ENCODE measurements at regions not wholly inside any gene's neighbourhood (a gene's known extent, or its start where the extent isn't known, plus 50 kb on each side); places are given as distances from the start of the nearest gene placed in this dataset.
"Not testable (repeated sequence)": the region's sequence is repeated elsewhere in the genome, so short reads cannot be mapped to it uniquely, and the experiment has no call there.

GRCh38 chr14:37865719-37866549, 270.5 kb downstream of the TTC6 start:
- no peak for DNase-seq (ENCODE audit: low spot score)
- no peak overlapping the region for H3K27ac Mint-ChIP-seq (ENCODE audit: unreplicated experiment)
- no peak overlapping the region for H3K4me3 Mint-ChIP-seq (ENCODE audit: unreplicated experiment)
- peaks cover 3% of the 10 kb centered on the region for H3K36me3 Mint-ChIP-seq (ENCODE audit: low read depth, unreplicated experiment)
- no peaks in the 10 kb centered on the region for H3K4me1 Mint-ChIP-seq (ENCODE audit: unreplicated experiment)
- no peak for TF ChIP-seq CTCF (IDR thresholded peaks at IDR 0.05; ENCODE audit: unreplicated experiment)
- H3K27me3 Mint-ChIP-seq (ENCODE audit: unreplicated experiment): peaks cover 4% of the 10 kb centered on the region
- no peaks in the 10 kb centered on the region for H3K9me3 Mint-ChIP-seq (ENCODE audit: unreplicated experiment)

- Mint-ChIP-seq H3K4me1 (ENCODE audit: unreplicated experiment) (peaks cover 9% of the 10 kb centered on the region), H3K27ac (ENCODE audit: unreplicated experiment) (no peak overlapping the region), H3K27me3 (ENCODE audit: unreplicated experiment) (peaks cover 3% of the 10 kb centered on the region), H3K9me3 (ENCODE audit: unreplicated experiment) (no peaks in the 10 kb centered on the region), H3K4me3 (ENCODE audit: unreplicated experiment) (no peak overlapping the region), H3K36me3 (ENCODE audit: low read depth, unreplicated experiment) (peaks cover 3% of the 10 kb centered on the region)
- no peak for TF ChIP-seq CTCF (IDR thresholded peaks at IDR 0.05; ENCODE audit: unreplicated experiment)
- no peak for DNase-seq (ENCODE audit: low spot score)
These were observed 274.2 kb downstream of the TTC6 start for GRCh38 chr14:37869633-37870032.

- TF ChIP-seq CTCF (IDR thresholded peaks at IDR 0.05; ENCODE audit: unreplicated experiment): no peak
- H3K27me3 Mint-ChIP-seq (ENCODE audit: unreplicated experiment): peaks cover 3% of the 10 kb centered on the region
- no peak overlapping the region for H3K27ac Mint-ChIP-seq (ENCODE audit: unreplicated experiment)
- no peak for DNase-seq (ENCODE audit: low spot score)
- H3K36me3 Mint-ChIP-seq (ENCODE audit: low read depth, unreplicated experiment): peaks cover 3% of the 10 kb centered on the region
- peaks cover 11% of the 10 kb centered on the region for H3K4me1 Mint-ChIP-seq (ENCODE audit: unreplicated experiment)
- no peak overlapping the region for H3K4me3 Mint-ChIP-seq (ENCODE audit: unreplicated experiment)
- H3K9me3 Mint-ChIP-seq (ENCODE audit: unreplicated experiment): no peaks in the 10 kb centered on the region
These were observed 274.7 kb downstream of the TTC6 start for GRCh38 chr14:37870170-37870569.

GRCh38 chr14:37870632-37871346, 275.4 kb downstream of the TTC6 start:
- no peak for TF ChIP-seq CTCF (IDR thresholded peaks at IDR 0.05; ENCODE audit: unreplicated experiment)
- no peak overlapping the region for H3K4me3 Mint-ChIP-seq (ENCODE audit: unreplicated experiment)
- peaks cover 3% of the 10 kb centered on the region for H3K27me3 Mint-ChIP-seq (ENCODE audit: unreplicated experiment)
- H3K27ac Mint-ChIP-seq (ENCODE audit: unreplicated experiment): no peak overlapping the region
- no peaks in the 10 kb centered on the region for H3K9me3 Mint-ChIP-seq (ENCODE audit: unreplicated experiment)
- peaks cover 11% of the 10 kb centered on the region for H3K4me1 Mint-ChIP-seq (ENCODE audit: unreplicated experiment)
- no peak for DNase-seq (ENCODE audit: low spot score)
- peaks cover 3% of the 10 kb centered on the region for H3K36me3 Mint-ChIP-seq (ENCODE audit: low read depth, unreplicated experiment)

GRCh38 chr14:37874065-37874428, 278.6 kb downstream of the TTC6 start:
- H3K4me3 Mint-ChIP-seq (ENCODE audit: unreplicated experiment); DNase-seq (ENCODE audit: low spot score); H3K27me3 Mint-ChIP-seq (ENCODE audit: unreplicated experiment); H3K36me3 Mint-ChIP-seq (ENCODE audit: low read depth, unreplicated experiment); H3K27ac Mint-ChIP-seq (ENCODE audit: unreplicated experiment); H3K9me3 Mint-ChIP-seq (ENCODE audit: unreplicated experiment): not testable (repeated sequence)
- peaks cover 11% of the 10 kb centered on the region for H3K4me1 Mint-ChIP-seq (ENCODE audit: unreplicated experiment)

All from endothelial cell (in vitro differentiated cells).